Tongue (tissue), 1 donor: ENCODE measurements at regions not wholly inside any gene's neighbourhood (a gene's known extent, or its start where the extent isn't known, plus 50 kb on each side); places are given as distances from the start of the nearest gene placed in this dataset.

Experiments used
- DNase-seq: peaks from one replicate; pipeline ENCODE4 v3.0.0-alpha.2; 2015

- no peak for DNase-seq
Measured at GRCh38 chr2:146869328-146869727, 975.5 kb upstream of the ACVR2A start.

GRCh38 chr2:146868051-146868450, 976.8 kb upstream of the ACVR2A start:
- DNase-seq: no peak

- no peak for DNase-seq
Measured at GRCh38 chr2:146867477-146867986, 977.3 kb upstream of the ACVR2A start.

GRCh38 chr2:146853741-146854444, 990.9 kb upstream of the ACVR2A start:
- DNase-seq: peak; percentile 8

GRCh38 chr2:146852661-146853060, 992.2 kb upstream of the ACVR2A start:
- DNase-seq: peak; percentile 18

GRCh38 chr2:146850746-146851145, 994.1 kb upstream of the ACVR2A start:
- peak; percentile 63 for DNase-seq

- DNase-seq: no peak
Measured at GRCh38 chr2:146847846-146848245, 997.0 kb upstream of the ACVR2A start.

GRCh38 chr2:146844226-146844990, 1000.4 kb upstream of the ACVR2A start:
- no peak for DNase-seq

- DNase-seq: peak; percentile 50
Measured at GRCh38 chr2:146837857-146838256, 1007.0 kb upstream of the ACVR2A start.

- DNase-seq: peak; percentile 37
Measured at GRCh38 chr2:146826388-146826787, 1018.4 kb upstream of the ACVR2A start.

GRCh38 chr2:146821836-146822316, 1023.0 kb upstream of the ACVR2A start:
- no peak for DNase-seq

- DNase-seq: no peak
Measured at GRCh38 chr2:146820672-146821071, 1024.2 kb upstream of the ACVR2A start.

GRCh38 chr2:146818122-146818521, 1026.7 kb upstream of the ACVR2A start:
- DNase-seq: no peak

GRCh38 chr2:146817613-146818012, 1027.2 kb upstream of the ACVR2A start:
- DNase-seq: no peak

GRCh38 chr2:146814971-146815370, 1029.9 kb upstream of the ACVR2A start:
- no peak for DNase-seq

- peak; percentile 68 for DNase-seq
Measured at GRCh38 chr2:146807568-146808168, 1037.2 kb upstream of the ACVR2A start.

- DNase-seq: no peak
Measured at GRCh38 chr2:146806364-146807005, 1038.3 kb upstream of the ACVR2A start.

GRCh38 chr2:146804288-146804687, 1040.5 kb upstream of the ACVR2A start:
- DNase-seq: no peak

- no peak for DNase-seq
Measured at GRCh38 chr2:146801886-146802285, 1042.9 kb upstream of the ACVR2A start.

GRCh38 chr2:146786396-146786795, 1058.4 kb upstream of the ACVR2A start:
- no peak for DNase-seq

GRCh38 chr2:146785101-146785500, 1059.7 kb upstream of the ACVR2A start:
- no peak for DNase-seq

GRCh38 chr2:146784602-146785001, 1060.2 kb upstream of the ACVR2A start:
- DNase-seq: no peak
